ENCODE measurements at regions not wholly inside any gene's neighbourhood (a gene's known extent, or its start where the extent isn't known, plus 50 kb on each side); places are given as distances from the start of the nearest gene placed in this dataset.

- DNase-seq: no peak
Measured at GRCh38 chr3:40593351-40593750, 68.6 kb downstream of the ZNF621 start.

- no peak for DNase-seq
Measured at GRCh38 chr3:40597441-40597840, 72.7 kb downstream of the ZNF621 start.

GRCh38 chr3:40598338-40598737, 73.6 kb downstream of the ZNF621 start:
- DNase-seq: no peak

- DNase-seq: no peak
Measured at GRCh38 chr3:40598962-40599361, 74.2 kb downstream of the ZNF621 start.

GRCh38 chr3:40602778-40603385, 78.1 kb downstream of the ZNF621 start:
- no peak for DNase-seq

GRCh38 chr3:40605960-40606359, 81.2 kb downstream of the ZNF621 start:
- no peak for DNase-seq

GRCh38 chr3:40608091-40608490, 83.3 kb downstream of the ZNF621 start:
- peak; percentile 52 to 60 (median 57) for DNase-seq

GRCh38 chr3:40613306-40613705, 88.5 kb downstream of the ZNF621 start:
- DNase-seq: no peak

- DNase-seq: peak in 1 of 3 donors; percentile 19
Measured at GRCh38 chr3:40615110-40615915, 90.6 kb downstream of the ZNF621 start.

- DNase-seq: no peak
Measured at GRCh38 chr3:40615918-40616819, 91.4 kb downstream of the ZNF621 start.

- DNase-seq: no peak
Measured at GRCh38 chr3:40617084-40617483, 92.3 kb downstream of the ZNF621 start.

- DNase-seq: no peak
Measured at GRCh38 chr3:40618158-40618557, 93.4 kb downstream of the ZNF621 start.

GRCh38 chr3:40620151-40620550, 95.4 kb downstream of the ZNF621 start:
- DNase-seq: no peak

- DNase-seq: no peak
Measured at GRCh38 chr3:40621252-40621651, 96.5 kb downstream of the ZNF621 start.

GRCh38 chr3:40623567-40623966, 98.8 kb downstream of the ZNF621 start:
- DNase-seq: peak; percentile 49 to 69 (median 64)

GRCh38 chr3:40624189-40624769, 99.5 kb downstream of the ZNF621 start:
- DNase-seq: peak in 1 of 3 donors; percentile 26

- no peak for DNase-seq
Measured at GRCh38 chr3:40627095-40627494, 102.3 kb downstream of the ZNF621 start.

GRCh38 chr3:40628984-40629383, 104.2 kb downstream of the ZNF621 start:
- DNase-seq: no peak

- no peak for DNase-seq
Measured at GRCh38 chr3:40631341-40631995, 106.7 kb downstream of the ZNF621 start.

GRCh38 chr3:40637906-40638305, 113.1 kb downstream of the ZNF621 start:
- no peak for DNase-seq

- no peak for DNase-seq
Measured at GRCh38 chr3:40639006-40639405, 114.2 kb downstream of the ZNF621 start.

- DNase-seq: no peak
Measured at GRCh38 chr3:40642812-40643211, 118.1 kb downstream of the ZNF621 start.
